Fibroblast of the aortic adventitia (primary cell): ENCODE measurements at regions not wholly inside any gene's neighbourhood (a gene's known extent, or its start where the extent isn't known, plus 50 kb on each side); places are given as distances from the start of the nearest gene placed in this dataset.

Source experiments
- DNase-seq: peaks from one replicate; pipeline ENCODE4 v3.0.0-alpha.2; 2010; ENCODE audit warnings: low read depth
- H3K4me3 ChIP-seq: 2 replicates; pipeline ENCODE4 v1.5.1; 2011; ENCODE audit warnings: low read depth, mild to moderate bottlenecking, control low read depth, low read length, moderate library complexity
- TF ChIP-seq, protein P1 (sequence below): IDR thresholded peaks from 2 replicates; pipeline ENCODE4 v1.5.1; 2011; ENCODE audit warnings: mild to moderate bottlenecking, low read length, control low read depth, inconsistent platforms; ENCODE audit not compliant: insufficient read depth

GRCh38 chr13:57982782-57983181 lies 351.2 kb downstream of the PCDH17 start:
- TF ChIP-seq, protein P1, sequence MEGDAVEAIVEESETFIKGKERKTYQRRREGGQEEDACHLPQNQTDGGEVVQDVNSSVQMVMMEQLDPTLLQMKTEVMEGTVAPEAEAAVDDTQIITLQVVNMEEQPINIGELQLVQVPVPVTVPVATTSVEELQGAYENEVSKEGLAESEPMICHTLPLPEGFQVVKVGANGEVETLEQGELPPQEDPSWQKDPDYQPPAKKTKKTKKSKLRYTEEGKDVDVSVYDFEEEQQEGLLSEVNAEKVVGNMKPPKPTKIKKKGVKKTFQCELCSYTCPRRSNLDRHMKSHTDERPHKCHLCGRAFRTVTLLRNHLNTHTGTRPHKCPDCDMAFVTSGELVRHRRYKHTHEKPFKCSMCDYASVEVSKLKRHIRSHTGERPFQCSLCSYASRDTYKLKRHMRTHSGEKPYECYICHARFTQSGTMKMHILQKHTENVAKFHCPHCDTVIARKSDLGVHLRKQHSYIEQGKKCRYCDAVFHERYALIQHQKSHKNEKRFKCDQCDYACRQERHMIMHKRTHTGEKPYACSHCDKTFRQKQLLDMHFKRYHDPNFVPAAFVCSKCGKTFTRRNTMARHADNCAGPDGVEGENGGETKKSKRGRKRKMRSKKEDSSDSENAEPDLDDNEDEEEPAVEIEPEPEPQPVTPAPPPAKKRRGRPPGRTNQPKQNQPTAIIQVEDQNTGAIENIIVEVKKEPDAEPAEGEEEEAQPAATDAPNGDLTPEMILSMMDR = no peak
- DNase-seq = no peak

DNA sequence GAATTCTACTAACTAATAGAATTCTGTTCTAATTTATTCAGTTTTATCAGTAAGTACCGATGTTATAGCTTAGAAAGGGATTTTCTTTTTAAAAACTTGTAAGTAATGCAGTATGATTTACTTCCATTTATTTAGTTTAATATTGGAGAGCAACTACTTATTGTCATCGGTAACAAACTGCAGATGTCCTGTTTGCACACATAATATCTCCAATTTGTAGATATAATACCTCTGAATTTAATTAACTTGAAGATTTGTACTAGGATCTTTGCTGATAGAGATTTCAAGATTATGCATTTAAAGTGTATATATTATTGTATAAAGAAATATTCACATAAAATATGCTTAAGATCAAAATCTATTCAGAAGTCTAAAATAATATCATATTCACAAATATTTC lies 356.7 kb downstream of the PCDH17 start:
- TF ChIP-seq, protein P1 = no peak

More at GRCh38 chr13:57982782-57983181, 351.2 kb downstream of the PCDH17 start:
- no peak overlapping the region for H3K4me3 ChIP-seq

DNA sequence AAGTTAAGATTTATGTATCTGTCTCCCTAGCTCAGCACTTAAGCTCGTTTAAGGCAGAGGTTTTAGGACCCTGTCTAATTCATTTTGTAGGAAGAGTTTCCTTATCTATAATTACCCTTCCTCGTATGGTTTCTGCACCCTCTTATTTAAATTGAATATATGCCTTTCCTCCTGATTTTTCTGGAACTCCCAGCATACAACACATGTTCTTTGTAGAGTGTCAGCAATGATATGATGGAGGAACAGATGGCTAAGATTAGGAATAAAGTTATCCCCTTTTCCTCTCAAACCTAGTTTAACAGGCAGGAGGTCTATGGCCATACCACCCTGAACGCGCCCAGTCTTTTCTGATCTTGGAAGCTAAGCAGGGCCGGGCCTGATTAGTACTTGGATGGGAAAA lies 359.5 kb downstream of the PCDH17 start:
- DNase-seq = no peak
- no peak overlapping the region for H3K4me3 ChIP-seq
- TF ChIP-seq, protein P1 = no peak

More for the DNA sequence above, 356.7 kb downstream of the PCDH17 start:
- H3K4me3 ChIP-seq = no peak overlapping the region
- no peak for DNase-seq

DNA sequence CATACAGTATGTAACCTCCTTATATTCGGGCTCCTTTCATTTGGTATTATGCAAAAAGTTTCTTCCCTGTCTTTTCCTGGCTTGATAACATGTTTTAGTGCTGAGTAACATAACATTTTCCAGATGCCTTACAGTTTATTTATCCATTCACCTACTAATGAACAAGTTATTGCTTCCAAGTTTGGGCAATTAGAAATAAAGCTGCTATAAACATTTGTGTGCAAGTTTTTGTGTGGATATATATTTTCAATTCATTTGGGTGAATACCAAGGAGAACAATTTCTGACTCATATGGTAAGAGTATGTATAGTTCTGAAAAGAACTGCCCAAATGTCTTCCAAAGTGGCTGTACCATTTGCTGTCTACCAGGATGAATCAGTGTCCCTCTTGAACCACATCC lies 360.9 kb downstream of the PCDH17 start:
- no peak overlapping the region for H3K4me3 ChIP-seq
- no peak for DNase-seq
- TF ChIP-seq, protein P1 = no peak

DNA sequence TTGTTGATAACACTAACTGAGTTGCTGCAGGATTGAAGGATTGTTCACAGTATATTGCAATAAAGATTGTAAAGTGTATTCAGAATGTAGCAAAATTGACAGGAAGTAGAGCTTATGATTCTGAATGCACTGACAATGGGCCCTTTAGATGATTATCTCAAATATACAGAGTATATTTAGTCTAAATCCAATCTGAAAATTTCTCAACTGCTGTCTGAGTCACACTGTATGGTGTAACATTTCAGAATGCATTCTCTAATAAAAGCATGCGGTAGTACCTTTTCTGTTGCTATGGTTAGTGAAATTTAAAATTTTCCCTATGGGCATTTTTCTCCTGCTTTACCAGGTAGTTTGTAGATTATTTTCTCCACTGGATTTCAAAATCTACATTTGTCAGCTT lies 365.2 kb downstream of the PCDH17 start:
- H3K4me3 ChIP-seq = no peak overlapping the region
- TF ChIP-seq, protein P1 = no peak
- peak; percentile 2 for DNase-seq

DNA sequence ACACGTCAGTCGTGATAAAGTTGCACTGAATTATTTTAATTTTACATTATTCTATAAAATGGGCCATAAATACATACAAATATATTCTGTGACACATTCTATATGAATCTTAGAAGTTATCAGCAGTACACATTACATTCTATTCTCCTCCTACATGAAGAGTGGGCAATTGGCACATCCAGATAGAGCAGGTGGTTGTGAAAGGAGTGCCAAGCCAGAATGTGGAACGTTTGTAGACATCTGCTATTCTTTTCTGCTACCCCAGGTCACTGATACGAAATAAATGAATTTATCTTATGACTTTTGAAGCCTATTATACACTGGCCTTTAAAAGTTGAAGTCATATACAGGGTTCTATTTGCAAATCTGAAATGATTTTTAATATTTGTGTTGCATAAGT lies 373.2 kb downstream of the PCDH17 start:
- H3K4me3 ChIP-seq = no peak overlapping the region
- TF ChIP-seq, protein P1 = no peak
- DNase-seq = no peak

DNA sequence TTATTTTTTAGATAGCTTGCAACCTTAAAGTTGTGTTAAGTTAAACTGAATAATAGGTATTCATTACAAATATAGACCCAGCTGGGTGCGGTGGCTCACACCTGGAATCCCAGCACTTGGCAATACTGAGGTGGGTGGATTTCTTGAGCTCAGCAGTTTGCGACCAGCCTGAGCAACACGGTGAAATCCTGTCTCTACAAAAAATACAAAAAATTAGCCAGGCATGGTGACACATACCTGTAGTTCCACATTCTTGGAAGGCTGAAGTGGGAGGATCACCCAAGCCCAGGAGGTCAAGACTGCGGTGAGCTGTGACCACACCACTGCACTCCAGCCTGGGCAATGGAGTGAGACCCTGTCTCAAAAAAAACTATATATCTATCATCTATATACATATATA lies 386.5 kb downstream of the PCDH17 start:
- H3K4me3 ChIP-seq = no peak overlapping the region
- TF ChIP-seq, protein P1 = no peak
- no peak for DNase-seq
